WTC11 (cell line): ENCODE measurements at regions not wholly inside any gene's neighbourhood (a gene's known extent, or its start where the extent isn't known, plus 50 kb on each side); places are given as distances from the start of the nearest gene placed in this dataset.

Experiments used
- ATAC-seq: fragments of 200-7000 bp; cut with Tn5 transposase; 2 replicates; pipeline ENCODE4 v1.10.0; 2021; ENCODE audit warnings: mild to moderate bottlenecking, moderate library complexity
- CTCF ChIA-PET: fragments of 300-600 bp; sonication (Branson Sonifier 250); formaldehyde crosslinking; loops from one replicate; lab custom pipeline; 2021; ENCODE audit warnings: antibody characterized with exemption; lab: Charles Lee
- POLR2A ChIA-PET: fragments of 350-600 bp; sonication (Branson Sonifier 250); formaldehyde crosslinking; loops from one replicate; lab custom pipeline; 2021; ENCODE audit warnings: antibody characterized with exemption; lab: Charles Lee
- DNase-seq: peaks from one replicate; pipeline ENCODE4 v3.0.0; 2021; ENCODE audit warnings: low spot score
- H3K27ac Mint-ChIP-seq: 2 replicates; pipeline ENCODE4 v1.8.0; 2021; ENCODE audit warnings: mixed read lengths
- H3K27me3 Mint-ChIP-seq: 2 replicates; pipeline ENCODE4 v1.8.0; 2021; ENCODE audit warnings: low read depth, mild to moderate bottlenecking, moderate library complexity, mixed read lengths
- H3K36me3 Mint-ChIP-seq: 2 replicates; pipeline ENCODE4 v1.8.0; 2021; ENCODE audit warnings: mixed read lengths
- H3K4me1 Mint-ChIP-seq: 2 replicates; pipeline ENCODE4 v1.8.0; 2022; ENCODE audit warnings: mixed read lengths
- H3K4me3 Mint-ChIP-seq: 2 replicates; pipeline ENCODE4 v1.8.0; 2021; ENCODE audit warnings: mild to moderate bottlenecking, moderate library complexity, mixed read lengths
- H3K9me3 Mint-ChIP-seq: 2 replicates; pipeline ENCODE4 v1.8.0; 2021; ENCODE audit warnings: mixed read lengths
- CREB1 ChIP-seq: sonication (generic); formaldehyde crosslinking; IDR thresholded peaks from 2 replicates; pipeline ENCODE4 v1.8.0; 2023; ENCODE audit warnings: mild to moderate bottlenecking, missing genetic modification reagents
- CREM ChIP-seq: sonication (generic); formaldehyde crosslinking; IDR thresholded peaks from 2 replicates; pipeline ENCODE4 v1.8.1; 2022; ENCODE audit warnings: mild to moderate bottlenecking, missing genetic modification reagents, moderate library complexity
- ETV6 ChIP-seq: sonication (generic); formaldehyde crosslinking; IDR thresholded peaks from 2 replicates; pipeline ENCODE4 v1.8.1; 2022; ENCODE audit warnings: mild to moderate bottlenecking, missing genetic modification reagents
- JUN ChIP-seq: sonication (generic); formaldehyde crosslinking; IDR thresholded peaks from 2 replicates; pipeline ENCODE4 v1.8.0; 2023; ENCODE audit warnings: mild to moderate bottlenecking, missing genetic modification reagents
- NR3C1 ChIP-seq: sonication (generic); formaldehyde crosslinking; conservative IDR thresholded peaks from 2 replicates; pipeline ENCODE4 v1.8.1; 2023; ENCODE audit warnings: low read depth, mild to moderate bottlenecking, missing genetic modification reagents
- PRRX2 ChIP-seq: fragments of 250-450 bp; sonication (Bioruptor Pico); IDR thresholded peaks from 2 replicates; pipeline ENCODE4 v1.8.0; 2021; ENCODE audit warnings: mild to moderate bottlenecking
- SMAD4 ChIP-seq: sonication (generic); formaldehyde crosslinking; IDR thresholded peaks from 2 replicates; pipeline ENCODE4 v1.8.0; 2022; ENCODE audit warnings: mild to moderate bottlenecking, missing genetic modification reagents
- TP53 ChIP-seq: sonication (generic); formaldehyde crosslinking; IDR thresholded peaks from 2 replicates; pipeline ENCODE4 v1.8.1; 2023; ENCODE audit warnings: mild to moderate bottlenecking, missing genetic modification reagents
- ZNF317 ChIP-seq: sonication (generic); formaldehyde crosslinking; IDR thresholded peaks from 2 replicates; pipeline ENCODE4 v1.8.1; 2023; ENCODE audit warnings: low read depth, mild to moderate bottlenecking, moderate library complexity, missing genetic modification reagents, borderline replicate concordance
- ZNF396 ChIP-seq: fragments of 250-450 bp; sonication (Bioruptor Pico); IDR thresholded peaks from 2 replicates; pipeline ENCODE4 v1.8.0; 2021; ENCODE audit warnings: mild to moderate bottlenecking, moderate library complexity, borderline replicate concordance
- ZNF671 ChIP-seq: fragments of 250-450 bp; sonication (Bioruptor Pico); IDR thresholded peaks from 2 replicates; pipeline ENCODE4 v1.8.0; 2021; ENCODE audit warnings: mild to moderate bottlenecking
- TF ChIP-seq, protein P1 (sequence below): sonication (generic); formaldehyde crosslinking; IDR thresholded peaks from 2 replicates; pipeline ENCODE4 v1.8.0; 2022; ENCODE audit warnings: mild to moderate bottlenecking, missing genetic modification reagents
- TF ChIP-seq, protein P2 (sequence below): sonication (generic); formaldehyde crosslinking; IDR thresholded peaks from 2 replicates; pipeline ENCODE4 v1.8.1; 2023; ENCODE audit warnings: mild to moderate bottlenecking, missing genetic modification reagents, moderate library complexity
- TF ChIP-seq, protein P3 (sequence below): sonication (generic); formaldehyde crosslinking; IDR thresholded peaks from 2 replicates; pipeline ENCODE4 v1.8.1; 2022; ENCODE audit warnings: missing genetic modification reagents, borderline replicate concordance
- TF ChIP-seq, protein P4 (sequence below): fragments of 250-450 bp; sonication (Bioruptor Pico); IDR thresholded peaks from 2 replicates; pipeline ENCODE4 v1.9.0; 2021; ENCODE audit warnings: moderate library complexity, mild to moderate bottlenecking, inconsistent platforms, borderline replicate concordance
- TF ChIP-seq, protein P5 (sequence below): sonication (generic); formaldehyde crosslinking; IDR thresholded peaks from 2 replicates; pipeline ENCODE4 v1.8.0; 2023; ENCODE audit warnings: missing genetic modification reagents, mild to moderate bottlenecking, borderline replicate concordance
- TF ChIP-seq, protein P6 (sequence below): sonication (generic); formaldehyde crosslinking; IDR thresholded peaks from 2 replicates; pipeline ENCODE4 v1.8.0; 2022; ENCODE audit warnings: missing genetic modification reagents

DNA sequence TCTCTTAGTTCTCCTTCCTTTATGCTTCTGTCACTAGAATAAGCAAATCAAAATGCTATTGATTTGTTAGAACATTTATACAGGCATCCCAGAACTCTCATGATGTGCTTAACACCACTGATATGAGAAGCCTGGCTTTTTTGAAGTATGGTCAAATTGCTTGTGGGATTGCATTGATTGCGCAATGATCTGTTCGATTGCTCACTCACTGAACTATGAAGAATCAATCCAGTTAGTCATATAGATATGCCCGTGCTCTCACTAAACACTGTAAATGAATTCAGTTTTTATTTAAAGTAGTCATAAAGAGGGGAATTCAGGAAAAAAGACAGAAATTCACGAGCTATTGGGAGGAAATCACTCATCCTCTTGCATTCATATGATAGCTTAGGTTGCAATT lies 1237.8 kb downstream of the SUCLG1 start:
- H3K9me3 Mint-ChIP-seq, result peaks cover 4% of the 10 kb centered on the region; the same call in 1 of the 2 replicates
- H3K4me3 Mint-ChIP-seq, result no peak overlapping the region
- no peak for ATAC-seq
- TF ChIP-seq, protein P1, sequence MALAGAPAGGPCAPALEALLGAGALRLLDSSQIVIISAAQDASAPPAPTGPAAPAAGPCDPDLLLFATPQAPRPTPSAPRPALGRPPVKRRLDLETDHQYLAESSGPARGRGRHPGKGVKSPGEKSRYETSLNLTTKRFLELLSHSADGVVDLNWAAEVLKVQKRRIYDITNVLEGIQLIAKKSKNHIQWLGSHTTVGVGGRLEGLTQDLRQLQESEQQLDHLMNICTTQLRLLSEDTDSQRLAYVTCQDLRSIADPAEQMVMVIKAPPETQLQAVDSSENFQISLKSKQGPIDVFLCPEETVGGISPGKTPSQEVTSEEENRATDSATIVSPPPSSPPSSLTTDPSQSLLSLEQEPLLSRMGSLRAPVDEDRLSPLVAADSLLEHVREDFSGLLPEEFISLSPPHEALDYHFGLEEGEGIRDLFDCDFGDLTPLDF, result no peak
- no peak for TF ChIP-seq JUN (CRISPR knock-in tag)
- H3K27me3 Mint-ChIP-seq, result no peaks in the 10 kb centered on the region
- POLR2A ChIA-PET, result no interaction called here
- no peak overlapping the region for H3K27ac Mint-ChIP-seq
- H3K4me1 Mint-ChIP-seq, result no peaks in the 10 kb centered on the region
- DNase-seq, result no peak
- no peaks in the 10 kb centered on the region for H3K36me3 Mint-ChIP-seq
- CTCF ChIA-PET, result no interaction called here

DNA sequence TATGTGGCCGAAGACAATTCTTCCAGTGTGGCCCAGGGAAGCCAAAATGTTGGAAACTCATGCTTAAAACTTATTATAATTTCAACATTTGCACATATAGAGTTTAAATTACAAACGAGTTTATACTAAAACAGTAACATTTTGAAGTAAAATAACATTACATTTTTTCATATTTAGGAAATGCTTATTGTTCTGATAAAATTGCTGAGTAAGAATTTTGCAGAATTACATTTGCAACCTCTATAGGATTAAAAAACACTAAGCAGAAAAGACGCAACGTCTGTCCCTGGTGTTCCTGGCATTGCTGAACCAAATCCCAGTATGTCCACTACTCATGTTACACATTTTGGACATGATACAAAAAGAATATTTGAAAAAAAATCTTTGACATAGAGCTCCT lies 1241.2 kb downstream of the SUCLG1 start:
- Mint-ChIP-seq H3K27ac (no peak overlapping the region), H3K4me1 (no peaks in the 10 kb centered on the region), H3K27me3 (no peaks in the 10 kb centered on the region), H3K4me3 (no peak overlapping the region), H3K9me3 (peaks cover 17% of the 10 kb centered on the region), H3K36me3 (no peaks in the 10 kb centered on the region)
- ChIA-PET POLR2A (no interaction called here), CTCF (no interaction called here)
- DNase-seq (no peak), ATAC-seq (no peak)
- TF ChIP-seq, protein P2, sequence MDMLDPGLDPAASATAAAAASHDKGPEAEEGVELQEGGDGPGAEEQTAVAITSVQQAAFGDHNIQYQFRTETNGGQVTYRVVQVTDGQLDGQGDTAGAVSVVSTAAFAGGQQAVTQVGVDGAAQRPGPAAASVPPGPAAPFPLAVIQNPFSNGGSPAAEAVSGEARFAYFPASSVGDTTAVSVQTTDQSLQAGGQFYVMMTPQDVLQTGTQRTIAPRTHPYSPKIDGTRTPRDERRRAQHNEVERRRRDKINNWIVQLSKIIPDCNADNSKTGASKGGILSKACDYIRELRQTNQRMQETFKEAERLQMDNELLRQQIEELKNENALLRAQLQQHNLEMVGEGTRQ (CRISPR knock-in tag), result no peak
- no peak for TF ChIP-seq PRRX2 (CRISPR knock-in tag)

DNA sequence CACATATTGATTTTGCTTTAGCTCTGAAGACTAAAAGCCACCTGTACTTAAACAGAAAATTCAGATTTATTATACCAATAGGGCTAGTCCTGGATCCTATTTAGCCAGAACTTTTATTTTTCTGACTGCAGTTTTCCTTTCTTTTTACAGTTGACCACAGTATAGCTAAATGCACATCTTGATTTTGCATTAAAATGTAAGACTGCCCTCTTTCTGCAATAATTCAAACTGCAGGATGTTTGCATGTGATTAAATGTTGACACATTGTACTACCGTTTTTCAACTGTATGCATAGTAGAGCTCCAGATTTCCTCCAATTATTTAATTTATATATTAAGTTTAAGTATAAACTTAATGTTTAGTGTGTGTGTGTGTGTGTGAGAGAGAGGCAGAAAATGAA lies 1262.9 kb downstream of the SUCLG1 start:
- POLR2A ChIA-PET, result no interaction called here
- H3K27me3 Mint-ChIP-seq, result no peaks in the 10 kb centered on the region
- H3K36me3 Mint-ChIP-seq, result no peaks in the 10 kb centered on the region
- H3K4me1 Mint-ChIP-seq, result peaks cover 18% of the 10 kb centered on the region
- no peak overlapping the region for H3K4me3 Mint-ChIP-seq
- DNase-seq, result no peak
- CTCF ChIA-PET, result interaction anchor here (0.6 to 1.6 kb wide), 14 partner anchors 9 to 1231 kb away, joined by 3 to 5 read pairs (median 3); no protein-coding TSS in a partner anchor
- H3K9me3 Mint-ChIP-seq, result no peaks in the 10 kb centered on the region
- no peak overlapping the region for H3K27ac Mint-ChIP-seq
- ATAC-seq, result no peak
- no peak for TF ChIP-seq NR3C1
- TF ChIP-seq, protein P3, sequence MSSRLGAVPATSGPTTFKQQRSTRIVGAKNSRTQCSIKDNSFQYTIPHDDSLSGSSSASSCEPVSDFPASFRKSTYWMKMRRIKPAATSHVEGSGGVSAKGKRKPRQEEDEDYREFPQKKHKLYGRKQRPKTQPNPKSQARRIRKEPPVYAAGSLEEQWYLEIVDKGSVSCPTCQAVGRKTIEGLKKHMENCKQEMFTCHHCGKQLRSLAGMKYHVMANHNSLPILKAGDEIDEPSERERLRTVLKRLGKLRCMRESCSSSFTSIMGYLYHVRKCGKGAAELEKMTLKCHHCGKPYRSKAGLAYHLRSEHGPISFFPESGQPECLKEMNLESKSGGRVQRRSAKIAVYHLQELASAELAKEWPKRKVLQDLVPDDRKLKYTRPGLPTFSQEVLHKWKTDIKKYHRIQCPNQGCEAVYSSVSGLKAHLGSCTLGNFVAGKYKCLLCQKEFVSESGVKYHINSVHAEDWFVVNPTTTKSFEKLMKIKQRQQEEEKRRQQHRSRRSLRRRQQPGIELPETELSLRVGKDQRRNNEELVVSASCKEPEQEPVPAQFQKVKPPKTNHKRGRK (CRISPR knock-in tag), result no peak
- no peak for TF ChIP-seq ZNF671 (CRISPR knock-in tag)
- no peak for TF ChIP-seq ZNF317 (CRISPR knock-in tag)
- TF ChIP-seq, protein P4, sequence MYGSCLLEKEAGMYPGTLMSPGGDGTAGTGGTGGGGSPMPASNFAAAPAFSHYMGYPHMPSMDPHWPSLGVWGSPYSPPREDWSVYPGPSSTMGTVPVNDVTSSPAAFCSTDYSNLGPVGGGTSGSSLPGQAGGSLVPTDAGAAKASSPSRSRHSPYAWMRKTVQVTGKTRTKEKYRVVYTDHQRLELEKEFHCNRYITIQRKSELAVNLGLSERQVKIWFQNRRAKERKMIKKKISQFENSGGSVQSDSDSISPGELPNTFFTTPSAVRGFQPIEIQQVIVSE, result no peak
- no peak for TF ChIP-seq SMAD4 (CRISPR knock-in tag)
- TF ChIP-seq ETV6 (CRISPR knock-in tag), result no peak
- TF ChIP-seq, protein P5, sequence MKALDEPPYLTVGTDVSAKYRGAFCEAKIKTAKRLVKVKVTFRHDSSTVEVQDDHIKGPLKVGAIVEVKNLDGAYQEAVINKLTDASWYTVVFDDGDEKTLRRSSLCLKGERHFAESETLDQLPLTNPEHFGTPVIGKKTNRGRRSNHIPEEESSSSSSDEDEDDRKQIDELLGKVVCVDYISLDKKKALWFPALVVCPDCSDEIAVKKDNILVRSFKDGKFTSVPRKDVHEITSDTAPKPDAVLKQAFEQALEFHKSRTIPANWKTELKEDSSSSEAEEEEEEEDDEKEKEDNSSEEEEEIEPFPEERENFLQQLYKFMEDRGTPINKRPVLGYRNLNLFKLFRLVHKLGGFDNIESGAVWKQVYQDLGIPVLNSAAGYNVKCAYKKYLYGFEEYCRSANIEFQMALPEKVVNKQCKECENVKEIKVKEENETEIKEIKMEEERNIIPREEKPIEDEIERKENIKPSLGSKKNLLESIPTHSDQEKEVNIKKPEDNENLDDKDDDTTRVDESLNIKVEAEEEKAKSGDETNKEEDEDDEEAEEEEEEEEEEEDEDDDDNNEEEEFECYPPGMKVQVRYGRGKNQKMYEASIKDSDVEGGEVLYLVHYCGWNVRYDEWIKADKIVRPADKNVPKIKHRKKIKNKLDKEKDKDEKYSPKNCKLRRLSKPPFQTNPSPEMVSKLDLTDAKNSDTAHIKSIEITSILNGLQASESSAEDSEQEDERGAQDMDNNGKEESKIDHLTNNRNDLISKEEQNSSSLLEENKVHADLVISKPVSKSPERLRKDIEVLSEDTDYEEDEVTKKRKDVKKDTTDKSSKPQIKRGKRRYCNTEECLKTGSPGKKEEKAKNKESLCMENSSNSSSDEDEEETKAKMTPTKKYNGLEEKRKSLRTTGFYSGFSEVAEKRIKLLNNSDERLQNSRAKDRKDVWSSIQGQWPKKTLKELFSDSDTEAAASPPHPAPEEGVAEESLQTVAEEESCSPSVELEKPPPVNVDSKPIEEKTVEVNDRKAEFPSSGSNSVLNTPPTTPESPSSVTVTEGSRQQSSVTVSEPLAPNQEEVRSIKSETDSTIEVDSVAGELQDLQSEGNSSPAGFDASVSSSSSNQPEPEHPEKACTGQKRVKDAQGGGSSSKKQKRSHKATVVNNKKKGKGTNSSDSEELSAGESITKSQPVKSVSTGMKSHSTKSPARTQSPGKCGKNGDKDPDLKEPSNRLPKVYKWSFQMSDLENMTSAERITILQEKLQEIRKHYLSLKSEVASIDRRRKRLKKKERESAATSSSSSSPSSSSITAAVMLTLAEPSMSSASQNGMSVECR (CRISPR knock-in tag), result no peak
- TF ChIP-seq ZNF396 (CRISPR knock-in tag), result no peak
- TF ChIP-seq, protein P6, sequence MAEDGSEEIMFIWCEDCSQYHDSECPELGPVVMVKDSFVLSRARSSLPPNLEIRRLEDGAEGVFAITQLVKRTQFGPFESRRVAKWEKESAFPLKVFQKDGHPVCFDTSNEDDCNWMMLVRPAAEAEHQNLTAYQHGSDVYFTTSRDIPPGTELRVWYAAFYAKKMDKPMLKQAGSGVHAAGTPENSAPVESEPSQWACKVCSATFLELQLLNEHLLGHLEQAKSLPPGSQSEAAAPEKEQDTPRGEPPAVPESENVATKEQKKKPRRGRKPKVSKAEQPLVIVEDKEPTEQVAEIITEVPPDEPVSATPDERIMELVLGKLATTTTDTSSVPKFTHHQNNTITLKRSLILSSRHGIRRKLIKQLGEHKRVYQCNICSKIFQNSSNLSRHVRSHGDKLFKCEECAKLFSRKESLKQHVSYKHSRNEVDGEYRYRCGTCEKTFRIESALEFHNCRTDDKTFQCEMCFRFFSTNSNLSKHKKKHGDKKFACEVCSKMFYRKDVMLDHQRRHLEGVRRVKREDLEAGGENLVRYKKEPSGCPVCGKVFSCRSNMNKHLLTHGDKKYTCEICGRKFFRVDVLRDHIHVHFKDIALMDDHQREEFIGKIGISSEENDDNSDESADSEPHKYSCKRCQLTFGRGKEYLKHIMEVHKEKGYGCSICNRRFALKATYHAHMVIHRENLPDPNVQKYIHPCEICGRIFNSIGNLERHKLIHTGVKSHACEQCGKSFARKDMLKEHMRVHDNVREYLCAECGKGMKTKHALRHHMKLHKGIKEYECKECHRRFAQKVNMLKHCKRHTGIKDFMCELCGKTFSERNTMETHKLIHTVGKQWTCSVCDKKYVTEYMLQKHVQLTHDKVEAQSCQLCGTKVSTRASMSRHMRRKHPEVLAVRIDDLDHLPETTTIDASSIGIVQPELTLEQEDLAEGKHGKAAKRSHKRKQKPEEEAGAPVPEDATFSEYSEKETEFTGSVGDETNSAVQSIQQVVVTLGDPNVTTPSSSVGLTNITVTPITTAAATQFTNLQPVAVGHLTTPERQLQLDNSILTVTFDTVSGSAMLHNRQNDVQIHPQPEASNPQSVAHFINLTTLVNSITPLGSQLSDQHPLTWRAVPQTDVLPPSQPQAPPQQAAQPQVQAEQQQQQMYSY (CRISPR knock-in tag), result no peak
- TF ChIP-seq TP53 (CRISPR knock-in tag), result no peak
- TF ChIP-seq, protein P2 (CRISPR knock-in tag), result no peak
- TF ChIP-seq CREB1 (CRISPR knock-in tag), result no peak
- TF ChIP-seq CREM (CRISPR knock-in tag), result no peak
